22Rv1 (cell line): ENCODE measurements at regions not wholly inside any gene's neighbourhood (a gene's known extent, or its start where the extent isn't known, plus 50 kb on each side); places are given as distances from the start of the nearest gene placed in this dataset.

Experiments used
- H3K27ac ChIP-seq: fragments of 450-650 bp; 2 replicates; pipeline ENCODE4 v1.5.1; 2017
- ZFX ChIP-seq: fragments of 450-650 bp; IDR thresholded peaks from 2 replicates; pipeline ENCODE4 v1.6.1; 2017; ENCODE audit warnings: antibody characterized with exemption, borderline replicate concordance
- TF ChIP-seq, protein P1 (sequence below): fragments of 450-650 bp; IDR thresholded peaks from 2 replicates; pipeline ENCODE4 v1.5.1; 2017; ENCODE audit warnings: mild to moderate bottlenecking

DNA sequence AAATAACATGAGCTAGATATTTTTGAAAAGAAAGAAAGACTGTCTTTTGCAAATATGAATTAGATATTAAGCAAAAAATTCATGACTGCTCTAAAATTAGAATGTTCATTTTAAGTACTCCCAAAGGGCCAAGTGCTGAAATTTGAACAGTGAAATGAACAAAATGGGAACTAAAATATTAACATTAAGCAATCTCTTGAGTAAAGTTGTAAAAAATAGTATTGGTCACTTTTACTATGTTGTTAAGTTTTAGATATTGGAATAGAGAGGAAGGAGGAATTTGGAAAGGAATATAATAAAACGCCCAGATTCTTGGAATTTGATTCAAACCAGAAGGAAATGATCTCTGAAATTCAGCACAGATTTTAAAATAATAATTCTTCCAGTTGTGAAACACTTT, 125.9 kb upstream of the ANK2 start:
- H3K27ac ChIP-seq: no peak overlapping the region
- no peak for TF ChIP-seq ZFX
- TF ChIP-seq, protein P1, sequence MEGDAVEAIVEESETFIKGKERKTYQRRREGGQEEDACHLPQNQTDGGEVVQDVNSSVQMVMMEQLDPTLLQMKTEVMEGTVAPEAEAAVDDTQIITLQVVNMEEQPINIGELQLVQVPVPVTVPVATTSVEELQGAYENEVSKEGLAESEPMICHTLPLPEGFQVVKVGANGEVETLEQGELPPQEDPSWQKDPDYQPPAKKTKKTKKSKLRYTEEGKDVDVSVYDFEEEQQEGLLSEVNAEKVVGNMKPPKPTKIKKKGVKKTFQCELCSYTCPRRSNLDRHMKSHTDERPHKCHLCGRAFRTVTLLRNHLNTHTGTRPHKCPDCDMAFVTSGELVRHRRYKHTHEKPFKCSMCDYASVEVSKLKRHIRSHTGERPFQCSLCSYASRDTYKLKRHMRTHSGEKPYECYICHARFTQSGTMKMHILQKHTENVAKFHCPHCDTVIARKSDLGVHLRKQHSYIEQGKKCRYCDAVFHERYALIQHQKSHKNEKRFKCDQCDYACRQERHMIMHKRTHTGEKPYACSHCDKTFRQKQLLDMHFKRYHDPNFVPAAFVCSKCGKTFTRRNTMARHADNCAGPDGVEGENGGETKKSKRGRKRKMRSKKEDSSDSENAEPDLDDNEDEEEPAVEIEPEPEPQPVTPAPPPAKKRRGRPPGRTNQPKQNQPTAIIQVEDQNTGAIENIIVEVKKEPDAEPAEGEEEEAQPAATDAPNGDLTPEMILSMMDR: no peak

GRCh38 chr4:112926819-112927218, 122.6 kb upstream of the ANK2 start:
- TF ChIP-seq ZFX: no peak
- TF ChIP-seq, protein P1: no peak
- no peak overlapping the region for H3K27ac ChIP-seq

- H3K27ac ChIP-seq: no peak overlapping the region
- TF ChIP-seq, protein P1: no peak
- no peak for TF ChIP-seq ZFX
These were observed 121.9 kb upstream of the ANK2 start for GRCh38 chr4:112927544-112927943.

DNA sequence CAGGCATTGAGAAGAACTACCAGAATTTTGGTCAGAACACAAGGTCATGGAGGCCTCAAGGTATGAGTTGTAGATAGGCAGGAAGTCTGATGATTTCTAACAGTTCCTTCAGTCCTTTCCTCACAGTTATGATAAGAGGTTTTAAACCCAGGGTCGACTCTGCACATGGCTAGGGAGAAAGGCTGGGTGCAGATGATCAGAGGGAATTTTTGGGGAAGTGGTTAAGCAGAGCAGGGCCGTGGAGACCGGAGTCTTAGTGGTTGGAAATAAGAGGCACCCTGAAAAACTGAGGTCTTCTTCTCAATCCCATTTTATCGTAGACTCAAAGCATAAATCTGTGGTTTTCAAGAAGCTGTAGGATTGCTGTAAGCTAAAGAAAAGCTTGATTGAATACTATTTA, 118.5 kb upstream of the ANK2 start:
- no peak overlapping the region for H3K27ac ChIP-seq
- TF ChIP-seq, protein P1: no peak
- TF ChIP-seq ZFX: no peak

GRCh38 chr4:112933790-112934189, 115.7 kb upstream of the ANK2 start:
- no peak overlapping the region for H3K27ac ChIP-seq
- TF ChIP-seq, protein P1: no peak
- TF ChIP-seq ZFX: no peak

DNA sequence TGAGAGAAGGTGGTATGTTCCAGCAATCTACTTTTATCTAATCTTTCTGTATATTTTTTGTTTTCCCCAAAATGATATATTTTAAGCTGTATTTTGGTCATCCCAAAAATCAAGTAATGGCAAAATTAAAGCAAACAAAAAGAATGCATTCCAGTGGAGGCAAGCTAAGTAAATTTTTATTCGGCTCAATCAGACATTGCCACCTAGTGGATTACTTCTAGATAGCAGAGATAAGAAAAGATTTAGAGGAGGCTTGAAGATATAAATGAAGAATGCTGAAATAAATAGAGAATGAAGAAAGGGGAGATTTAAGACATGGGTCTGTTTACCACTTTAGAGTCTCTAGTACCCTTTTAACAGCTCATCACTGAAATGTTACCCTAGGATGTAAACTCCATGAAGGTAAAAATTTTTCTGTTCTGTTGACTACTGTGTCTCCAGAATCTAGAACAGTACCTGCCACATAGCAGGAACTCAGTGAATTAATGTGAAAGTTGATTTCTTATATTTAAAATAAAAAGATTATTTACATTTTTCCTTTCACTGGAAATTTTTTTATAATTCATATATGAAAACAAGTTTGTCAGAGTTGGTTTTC, 110.9 kb upstream of the ANK2 start:
- no peak overlapping the region for H3K27ac ChIP-seq
- TF ChIP-seq, protein P1: peak; percentile 89
- no peak for TF ChIP-seq ZFX

GRCh38 chr4:112939901-112940300, 109.6 kb upstream of the ANK2 start:
- H3K27ac ChIP-seq: no peak overlapping the region
- TF ChIP-seq ZFX: no peak
- TF ChIP-seq, protein P1: no peak
